Gastroesophageal sphincter (tissue), 4 donors: ENCODE measurements at regions not wholly inside any gene's neighbourhood (a gene's known extent, or its start where the extent isn't known, plus 50 kb on each side); places are given as distances from the start of the nearest gene placed in this dataset.

ENCODE experiments used
- ATAC-seq: fragments of 150-250 bp; one replicate; pipeline ENCODE4 v1.9.1; 2016; ENCODE audit warnings: mild to moderate bottlenecking, moderate library complexity
- H3K27ac ChIP-seq, 4 donors: fragments of 200-600 bp; sonication (generic) in 3 of 4; 1 replicate in 3 of 4; 2 replicates in 1 of 4; pipeline ENCODE4 v1.5.1; 2016 to 2019
- H3K27me3 ChIP-seq: fragments of 200-600 bp; sonication (generic); one replicate; pipeline ENCODE4 v1.5.1; 2019
- H3K36me3 ChIP-seq, 2 donors: fragments of 200-600 bp; sonication (generic); one replicate each; pipeline ENCODE4 v1.5.1; 2019; ENCODE audit warnings: control low read depth in 1 of 2
- H3K4me1 ChIP-seq, 3 donors: fragments of 200-600 bp; sonication (generic); 1 replicate in 2 of 3; 2 replicates in 1 of 3; pipeline ENCODE4 v1.5.1; 2016 to 2019; ENCODE audit warnings: control low read depth in 2 of 3
- H3K4me3 ChIP-seq, 2 donors: fragments of 200-600 bp; sonication (generic); one replicate each; pipeline ENCODE4 v1.5.1; 2019; ENCODE audit warnings: mild to moderate bottlenecking in 1 of 2, moderate library complexity in 1 of 2
- H3K9me3 ChIP-seq, 3 donors: fragments of 200-600 bp; sonication (generic); one replicate each; pipeline ENCODE4 v1.5.1; 2017 to 2019; ENCODE audit warnings: control low read depth in 2 of 3
- EP300 ChIP-seq: sonication (generic); formaldehyde crosslinking; IDR thresholded peaks from one replicate; pipeline ENCODE4 v1.6.1; 2017; ENCODE audit warnings: antibody characterized with exemption, mild to moderate bottlenecking
- POLR2A ChIP-seq, 2 donors: fragments of 450-650 bp; IDR thresholded peaks; one replicate each; pipeline ENCODE4 v1.6.1; 2017; ENCODE audit warnings: antibody characterized with exemption in 2 of 2, mild to moderate bottlenecking in 2 of 2, moderate library complexity in 1 of 2
- POLR2AphosphoS5 ChIP-seq: sonication (generic); formaldehyde crosslinking; IDR thresholded peaks from one replicate; pipeline ENCODE4 v1.6.1; 2017; ENCODE audit warnings: antibody characterized with exemption
- WGBS, 2 donors: methylation state at CpG; one replicate each; pipeline ENCODE4 v1.1.5; 2018; ENCODE audit warnings: low coverage in 1 of 2; 5-methylcytosine and 5-hydroxymethylcytosine counted together
- TF ChIP-seq, protein P1 (sequence below), 4 experiments: fragments of 200-600 bp in 2 of 4; fragments of 450-650 bp in 2 of 4; sonication (generic) in 1 of 4; IDR thresholded peaks; one replicate each; pipeline ENCODE4 v1.5.1; 2017 to 2019; ENCODE audit warnings: antibody characterized with exemption in 4 of 4, mild to moderate bottlenecking in 2 of 4, moderate library complexity in 2 of 4

- TF ChIP-seq POLR2A (IDR thresholded peaks at IDR 0.05) (no peak), EP300 (no peak), POLR2AphosphoS5 (no peak)
- TF ChIP-seq, protein P1, sequence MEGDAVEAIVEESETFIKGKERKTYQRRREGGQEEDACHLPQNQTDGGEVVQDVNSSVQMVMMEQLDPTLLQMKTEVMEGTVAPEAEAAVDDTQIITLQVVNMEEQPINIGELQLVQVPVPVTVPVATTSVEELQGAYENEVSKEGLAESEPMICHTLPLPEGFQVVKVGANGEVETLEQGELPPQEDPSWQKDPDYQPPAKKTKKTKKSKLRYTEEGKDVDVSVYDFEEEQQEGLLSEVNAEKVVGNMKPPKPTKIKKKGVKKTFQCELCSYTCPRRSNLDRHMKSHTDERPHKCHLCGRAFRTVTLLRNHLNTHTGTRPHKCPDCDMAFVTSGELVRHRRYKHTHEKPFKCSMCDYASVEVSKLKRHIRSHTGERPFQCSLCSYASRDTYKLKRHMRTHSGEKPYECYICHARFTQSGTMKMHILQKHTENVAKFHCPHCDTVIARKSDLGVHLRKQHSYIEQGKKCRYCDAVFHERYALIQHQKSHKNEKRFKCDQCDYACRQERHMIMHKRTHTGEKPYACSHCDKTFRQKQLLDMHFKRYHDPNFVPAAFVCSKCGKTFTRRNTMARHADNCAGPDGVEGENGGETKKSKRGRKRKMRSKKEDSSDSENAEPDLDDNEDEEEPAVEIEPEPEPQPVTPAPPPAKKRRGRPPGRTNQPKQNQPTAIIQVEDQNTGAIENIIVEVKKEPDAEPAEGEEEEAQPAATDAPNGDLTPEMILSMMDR (IDR thresholded peaks at IDR 0.05) = no peak
- WGBS, 2 donors = 80 to 81% methylated on average over 3 of the region's 3 CpGs
- ATAC-seq = no peak
Observed at GRCh38 chr6:6709106-6709505, 120.6 kb downstream of the LY86 start.

DNA sequence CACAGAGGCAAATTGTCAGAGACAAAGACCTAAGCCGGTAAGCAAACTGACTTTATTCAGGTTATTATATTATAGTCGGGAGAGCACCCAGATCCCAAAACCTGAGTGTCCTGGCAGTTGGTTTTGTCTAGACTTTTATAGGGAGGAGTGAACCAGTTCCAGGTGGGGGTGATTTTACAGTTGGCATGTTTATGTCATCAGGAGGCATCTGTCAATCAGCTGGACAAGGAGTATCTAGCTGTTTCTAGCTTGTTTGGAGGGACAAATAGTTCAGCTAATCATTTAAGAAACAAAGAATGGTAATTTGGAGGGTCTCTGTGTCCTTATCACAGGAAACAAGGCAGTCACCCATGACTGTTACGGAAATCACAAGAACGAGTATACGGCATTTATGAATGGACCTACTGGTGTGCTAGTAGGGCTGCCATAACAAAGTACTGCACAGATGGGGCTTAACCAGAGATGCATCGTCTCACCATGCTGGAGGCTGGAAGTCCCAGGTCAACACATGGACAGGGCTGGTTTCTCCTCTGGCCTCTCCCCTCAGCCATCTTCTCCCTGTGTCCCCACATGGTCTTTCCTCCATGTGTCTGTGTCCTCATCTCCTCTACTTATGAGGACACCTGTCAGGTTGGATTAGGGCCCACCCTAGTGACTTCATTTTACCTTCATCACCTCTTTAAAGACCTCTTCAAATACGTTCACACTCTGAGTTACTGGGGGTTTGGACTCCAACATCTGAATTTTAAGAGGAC lies 122.7 kb downstream of the LY86 start:
- no peak for ATAC-seq
- Histone ChIP-seq H3K4me1 (peaks cover 0 to 15% (median 0%) of the 10 kb centered on the region in 3 donors), H3K27ac (no peak overlapping the region), H3K9me3 (no peaks in the 10 kb centered on the region), H3K4me3 (no peak overlapping the region), H3K27me3 (no peaks in the 10 kb centered on the region), H3K36me3 (no peaks in the 10 kb centered on the region)
- TF ChIP-seq EP300 (no peak), POLR2A (IDR thresholded peaks at IDR 0.05) (no peak), POLR2AphosphoS5 (no peak)
- TF ChIP-seq, protein P1 (IDR thresholded peaks at IDR 0.05) = no peak
- WGBS, 2 donors = 71 to 86% methylated on average over 3 to 7 of the region's 7 CpGs

More at GRCh38 chr6:6709106-6709505, 120.6 kb downstream of the LY86 start:
- Histone ChIP-seq H3K4me1 (peaks cover 0 to 15% (median 0%) of the 10 kb centered on the region in 3 donors), H3K4me3 (no peak overlapping the region), H3K27ac (no peak overlapping the region), H3K9me3 (no peaks in the 10 kb centered on the region), H3K36me3 (no peaks in the 10 kb centered on the region), H3K27me3 (no peaks in the 10 kb centered on the region)

- Histone ChIP-seq H3K27ac (peak overlapping the region in 2 of 4 donors; percentile 14 to 54), H3K4me3 (no peak overlapping the region)
- peak; percentile 50 for ATAC-seq
Observed at GRCh38 chr6:6711832-6712448, 123.4 kb downstream of the LY86 start.

DNA sequence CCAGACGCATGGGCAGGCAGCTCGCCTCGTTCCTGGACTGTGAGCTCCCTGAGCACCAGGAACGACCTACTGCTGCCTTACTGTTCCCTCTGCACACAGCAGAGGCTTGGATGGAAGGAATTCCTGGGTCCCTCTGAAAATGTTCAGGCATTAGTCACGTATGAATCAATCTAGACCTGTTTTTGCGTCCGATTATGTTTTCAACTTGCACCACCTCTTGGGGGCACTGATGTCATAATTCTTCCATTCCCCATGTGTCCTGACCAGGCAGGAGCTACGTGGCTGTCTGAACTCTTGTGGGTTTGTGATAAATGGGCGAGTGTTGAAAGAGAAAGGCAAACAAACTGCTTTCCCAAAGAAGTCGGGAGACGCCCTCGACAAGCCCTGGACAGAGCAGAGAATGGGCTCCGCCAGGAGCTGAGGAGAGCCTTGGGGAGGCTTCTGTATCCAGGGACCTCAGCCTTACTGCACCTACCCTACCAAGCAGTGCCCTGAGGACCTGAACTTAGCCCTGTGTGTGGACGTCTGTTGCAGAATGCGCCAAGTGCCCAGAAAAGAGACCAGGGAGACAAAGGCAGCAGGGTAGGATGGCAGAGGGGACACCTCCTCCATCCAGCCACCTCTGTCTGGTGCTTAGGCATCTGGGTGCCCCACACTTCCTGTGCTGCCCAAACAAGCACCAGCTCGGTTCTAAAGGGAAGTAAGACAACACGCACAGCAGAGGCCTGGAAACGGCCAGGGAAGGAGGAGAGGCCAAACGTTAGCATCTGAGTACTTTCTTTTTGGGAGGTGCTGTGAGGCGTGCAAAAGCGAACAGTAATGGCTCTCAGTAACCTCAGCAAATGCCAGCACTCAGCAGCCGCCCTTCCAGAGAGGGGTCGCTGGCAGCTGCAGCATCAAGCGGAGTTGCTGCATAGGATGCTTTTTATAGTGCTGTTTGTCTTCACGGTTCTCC lies 124.2 kb downstream of the LY86 start:
- no peak overlapping the region for H3K4me3 ChIP-seq

More at GRCh38 chr6:6711832-6712448, 123.4 kb downstream of the LY86 start:
- H3K36me3 ChIP-seq = no peaks in the 10 kb centered on the region
- no peaks in the 10 kb centered on the region for H3K27me3 ChIP-seq
- no peaks in the 10 kb centered on the region for H3K9me3 ChIP-seq
- TF ChIP-seq POLR2A (IDR thresholded peaks at IDR 0.05) = no peak
- peaks cover 0 to 15% (median 0%) of the 10 kb centered on the region in 3 donors for H3K4me1 ChIP-seq
- WGBS, 2 donors = 70 to 93% methylated on average over 2 to 3 of the region's 7 CpGs

DNA sequence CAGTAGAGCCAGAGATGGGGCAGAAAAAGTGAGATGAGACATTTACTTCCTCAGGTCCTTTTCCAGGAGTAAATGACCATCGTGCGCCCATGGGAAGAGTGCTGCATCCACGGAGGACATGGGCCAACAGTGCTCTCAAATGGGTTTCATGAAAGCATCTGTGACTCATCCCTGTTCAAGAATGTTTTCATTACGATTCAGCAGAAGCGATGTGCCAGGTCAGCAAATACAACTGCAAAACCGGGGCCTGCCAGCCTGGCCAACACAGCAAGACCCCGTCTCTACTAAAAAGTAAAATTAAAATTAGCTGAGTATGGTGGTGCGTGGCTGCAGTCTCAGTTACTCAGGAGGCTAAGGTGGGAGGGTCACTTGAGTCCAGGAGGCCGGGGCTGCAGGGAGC lies 125.1 kb downstream of the LY86 start:
- WGBS, 2 donors = 48 to 71% methylated on average over 5 to 9 of the region's 9 CpGs
- TF ChIP-seq POLR2AphosphoS5 = no peak
- TF ChIP-seq EP300 = no peak
- TF ChIP-seq, protein P1 (IDR thresholded peaks at IDR 0.05) = no peak
- TF ChIP-seq POLR2A (IDR thresholded peaks at IDR 0.05) = no peak
- Histone ChIP-seq H3K27me3 (no peaks in the 10 kb centered on the region), H3K36me3 (no peaks in the 10 kb centered on the region), H3K4me3 (no peak overlapping the region), H3K27ac (peak overlapping the region in 1 of 4 donors; percentile 22), H3K9me3 (no peaks in the 10 kb centered on the region), H3K4me1 (peaks cover 0 to 15% (median 0%) of the 10 kb centered on the region in 3 donors)
- ATAC-seq = peak; percentile 32

More for the DNA sequence above, 124.2 kb downstream of the LY86 start:
- no peaks in the 10 kb centered on the region for H3K9me3 ChIP-seq
- H3K27ac ChIP-seq = peak overlapping the region in 3 of 4 donors; percentile 24 to 57 (median 39)
- no peaks in the 10 kb centered on the region for H3K27me3 ChIP-seq
- peaks cover 0 to 15% (median 0%) of the 10 kb centered on the region in 3 donors for H3K4me1 ChIP-seq
- H3K36me3 ChIP-seq = no peaks in the 10 kb centered on the region
- ATAC-seq = peak; percentile 80
- peak; percentile 18 for TF ChIP-seq POLR2AphosphoS5
- TF ChIP-seq POLR2A (IDR thresholded peaks at IDR 0.05) = no peak
- WGBS, 2 donors = 46 to 47% methylated on average over 14 of the region's 25 CpGs
